CD4-positive, alpha-beta T cell (primary cell): ENCODE measurements at regions not wholly inside any gene's neighbourhood (a gene's known extent, or its start where the extent isn't known, plus 50 kb on each side); places are given as distances from the start of the nearest gene placed in this dataset.

Experiments used
- ATAC-seq: fragments of 200-7000 bp; cut with Tn5 transposase; one replicate; pipeline ENCODE4 v1.10.0; 2022; ENCODE audit warnings: mild to moderate bottlenecking; ENCODE audit not compliant: poor library complexity
- CTCF ChIA-PET: fragments of 350-600 bp; sonication (Branson Sonifier 250); formaldehyde crosslinking; loops from one replicate; lab custom pipeline; 2021; ENCODE audit warnings: antibody characterized with exemption, inconsistent platforms; lab: Charles Lee
- POLR2A ChIA-PET: fragments of 350-600 bp; sonication (Branson Sonifier 250); formaldehyde crosslinking; loops from one replicate; lab custom pipeline; 2021; ENCODE audit warnings: antibody characterized with exemption, inconsistent platforms; lab: Charles Lee
- DNase-seq, 14 experiments: peaks; one replicate each; pipeline ENCODE4 v3.0.0-alpha.2; 2013 to 2020; ENCODE audit warnings: mixed read lengths in 2 of 14
- H3K27ac ChIP-seq, 2 donors: one replicate each; pipeline versions ENCODE4 v1.5.1 to v1.7.0; 2013; ENCODE audit warnings: low read length in 2 of 2, low read depth in 1 of 2, mild to moderate bottlenecking in 1 of 2
- H3K27me3 ChIP-seq, 2 experiments: 1 replicate in 1 of 2; 2 replicates in 1 of 2; pipeline versions ENCODE4 v1.6.1 to v1.7.0; 2013; ENCODE audit warnings: low read length in 2 of 2, control low read depth in 1 of 2, mild to moderate bottlenecking in 1 of 2, moderate library complexity in 1 of 2; ENCODE audit not compliant: insufficient read depth in 2 of 2, control insufficient read depth in 1 of 2
- H3K36me3 ChIP-seq: one replicate; pipeline ENCODE4 v1.6.1; 2013; ENCODE audit warnings: low read length, control low read depth; ENCODE audit not compliant: insufficient read depth
- H3K4me1 ChIP-seq: one replicate; pipeline ENCODE4 v1.6.1; 2013; ENCODE audit warnings: low read length, control low read depth; ENCODE audit not compliant: insufficient read depth
- H3K4me3 ChIP-seq: one replicate; pipeline ENCODE4 v1.5.1; 2013; ENCODE audit warnings: mild to moderate bottlenecking, low read length, moderate library complexity
- H3K9me3 ChIP-seq, 2 experiments: 1 replicate in 1 of 2; 2 replicates in 1 of 2; pipeline versions ENCODE4 v1.6.1 to v1.7.0; 2013; ENCODE audit warnings: low read length in 2 of 2, mild to moderate bottlenecking in 2 of 2, control low read depth in 1 of 2, moderate library complexity in 1 of 2; ENCODE audit not compliant: control insufficient read depth in 1 of 2, insufficient read depth in 1 of 2
- H3K27ac Mint-ChIP-seq: one replicate; pipeline ENCODE4 v1.8.0; 2020; ENCODE audit warnings: mixed read lengths
- H3K27me3 Mint-ChIP-seq: one replicate; pipeline ENCODE4 v1.8.0; 2021; ENCODE audit warnings: mixed read lengths
- H3K36me3 Mint-ChIP-seq: one replicate; pipeline ENCODE4 v1.8.0; 2021; ENCODE audit warnings: low read depth, mixed read lengths
- H3K4me1 Mint-ChIP-seq: one replicate; pipeline ENCODE4 v1.8.0; 2021; ENCODE audit warnings: low read depth, mixed read lengths
- H3K4me3 Mint-ChIP-seq: one replicate; pipeline ENCODE4 v1.8.0; 2020; ENCODE audit warnings: mild to moderate bottlenecking, mixed read lengths
- H3K9me3 Mint-ChIP-seq: one replicate; pipeline ENCODE4 v1.8.0; 2020; ENCODE audit warnings: mixed read lengths
- CTCF ChIP-seq: fragments of 200-600 bp; IDR thresholded peaks from one replicate; pipeline ENCODE4 v1.8.0; 2022; ENCODE audit warnings: antibody characterized with exemption, mild to moderate bottlenecking
- intact Hi-C, 2 experiments: fragments of 100-400 bp; cut with DNase I in 1 of 2; cut with micrococcal nuclease in 1 of 2; formaldehyde crosslinking; loops; one replicate each; pipeline versions ENCODE4 v1.15.1 to v1.9.0; 2023 to 2025; cut with DNase I, micrococcal nuclease

GRCh38 chr16:9680968-9681367 is 501.3 kb downstream of the GRIN2A start:
- CTCF ChIA-PET = no interaction called here
- Mint-ChIP-seq H3K4me1 (no peaks in the 10 kb centered on the region), H3K27ac (no peak overlapping the region), H3K4me3 (no peak overlapping the region), H3K27me3 (no peaks in the 10 kb centered on the region), H3K36me3 (no peaks in the 10 kb centered on the region), H3K9me3 (peaks cover 9% of the 10 kb centered on the region)
- Histone ChIP-seq H3K27me3 (no peaks in the 10 kb centered on the region), H3K27ac (no peak overlapping the region), H3K4me3 (no peak overlapping the region), H3K36me3 (no peaks in the 10 kb centered on the region), H3K4me1 (no peaks in the 10 kb centered on the region), H3K9me3 (peaks cover 3 to 12% of the 10 kb centered on the region in 2 experiments)
- POLR2A ChIA-PET = no interaction called here
- DNase-seq = no peak
- intact Hi-C loops = no loop called here
- no peak for ATAC-seq
- no peak for TF ChIP-seq CTCF

GRCh38 chr16:9681508-9681907 is 500.7 kb downstream of the GRIN2A start:
- Mint-ChIP-seq H3K27me3 (no peaks in the 10 kb centered on the region), H3K4me1 (no peaks in the 10 kb centered on the region), H3K27ac (no peak overlapping the region), H3K9me3 (peaks cover 9% of the 10 kb centered on the region), H3K4me3 (no peak overlapping the region), H3K36me3 (no peaks in the 10 kb centered on the region)
- no peak overlapping the region for H3K4me3 ChIP-seq
- H3K36me3 ChIP-seq = no peaks in the 10 kb centered on the region
- CTCF ChIA-PET = no interaction called here
- no peaks in the 10 kb centered on the region for H3K27me3 ChIP-seq
- intact Hi-C loops = no loop called here
- TF ChIP-seq CTCF = no peak
- DNase-seq (no peak), ATAC-seq (no peak)
- H3K27ac ChIP-seq = no peak overlapping the region
- H3K9me3 ChIP-seq = peaks cover 3 to 12% of the 10 kb centered on the region in 2 experiments
- POLR2A ChIA-PET = no interaction called here
- no peaks in the 10 kb centered on the region for H3K4me1 ChIP-seq

- ChIA-PET CTCF (no interaction called here), POLR2A (no interaction called here)
- no peaks in the 10 kb centered on the region for H3K27me3 Mint-ChIP-seq
Measured at GRCh38 chr16:9682320-9682719, 499.9 kb downstream of the GRIN2A start.

More at GRCh38 chr16:9682320-9682719, 499.9 kb downstream of the GRIN2A start:
- Histone ChIP-seq H3K36me3 (no peaks in the 10 kb centered on the region), H3K27ac (no peak overlapping the region), H3K4me1 (no peaks in the 10 kb centered on the region), H3K27me3 (no peaks in the 10 kb centered on the region), H3K4me3 (no peak overlapping the region), H3K9me3 (peaks cover 3 to 12% of the 10 kb centered on the region in 2 experiments)
- no peaks in the 10 kb centered on the region for H3K4me1 Mint-ChIP-seq
- TF ChIP-seq CTCF = no peak
- no peak overlapping the region for H3K4me3 Mint-ChIP-seq
- H3K36me3 Mint-ChIP-seq = no peaks in the 10 kb centered on the region
- H3K27ac Mint-ChIP-seq = no peak overlapping the region
- DNase-seq = no peak
- peaks cover 9% of the 10 kb centered on the region for H3K9me3 Mint-ChIP-seq
- no peak for ATAC-seq
- intact Hi-C loops = no loop called here
